ENCODE measurements at regions not wholly inside any gene's neighbourhood (a gene's known extent, or its start where the extent isn't known, plus 50 kb on each side); places are given as distances from the start of the nearest gene placed in this dataset.

DNA sequence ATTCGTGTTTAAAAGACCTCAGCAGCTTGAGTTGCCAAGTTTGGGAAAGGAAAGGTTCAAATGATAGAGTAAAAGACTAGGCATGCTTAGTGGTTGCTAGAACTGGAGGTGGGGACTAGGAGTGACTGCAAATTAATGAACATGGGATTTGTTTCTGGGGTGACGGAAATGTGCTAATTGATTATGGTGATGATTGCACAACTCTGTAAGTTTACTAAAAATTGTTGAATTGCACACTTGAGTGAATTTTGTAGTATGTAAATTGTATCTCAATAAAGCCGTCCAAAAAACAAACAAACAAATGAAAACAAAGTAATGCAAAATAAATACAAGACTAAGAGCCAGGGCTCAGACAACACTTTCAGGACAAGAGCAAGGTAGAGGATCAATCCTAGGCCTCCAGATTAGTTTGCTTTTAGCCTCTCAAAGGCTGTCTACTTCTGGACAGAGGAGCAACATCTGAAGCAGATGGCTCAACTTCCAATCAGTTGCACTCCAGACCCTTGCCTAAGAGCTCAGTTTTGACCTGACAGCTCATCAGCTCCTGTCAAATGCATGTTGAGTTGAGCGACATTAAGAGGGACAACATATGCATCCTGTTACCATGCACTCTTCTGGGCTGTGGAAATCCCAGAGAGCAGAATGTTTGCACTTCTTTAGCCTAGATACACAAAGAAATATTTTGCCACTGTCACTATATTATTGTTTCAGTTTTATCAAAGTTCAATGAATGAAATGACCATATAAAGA, 111.2 kb upstream of the ASIC2 start:
- no peak for DNase-seq (ENCODE audit: low spot score)

DNA sequence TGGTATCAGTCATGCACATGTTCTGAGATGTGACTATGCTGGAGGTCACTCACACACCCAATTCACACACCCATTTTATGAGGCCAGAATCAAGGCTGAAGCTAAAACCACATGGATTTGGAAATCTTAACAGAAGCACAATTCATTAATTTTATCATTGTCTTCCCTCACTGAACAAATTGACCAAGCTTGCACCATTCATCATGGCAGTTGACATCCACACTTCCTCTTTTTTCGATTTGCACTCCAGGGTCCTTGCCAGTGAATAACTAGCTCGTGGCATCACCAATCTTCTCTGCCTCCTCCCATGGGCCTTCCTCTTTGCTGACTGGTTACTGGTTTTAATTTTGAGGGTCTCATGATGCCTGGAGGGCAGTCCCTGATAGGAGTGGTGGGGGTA, 123.0 kb upstream of the ASIC2 start:
- DNase-seq (ENCODE audit: low spot score) = no peak

DNA sequence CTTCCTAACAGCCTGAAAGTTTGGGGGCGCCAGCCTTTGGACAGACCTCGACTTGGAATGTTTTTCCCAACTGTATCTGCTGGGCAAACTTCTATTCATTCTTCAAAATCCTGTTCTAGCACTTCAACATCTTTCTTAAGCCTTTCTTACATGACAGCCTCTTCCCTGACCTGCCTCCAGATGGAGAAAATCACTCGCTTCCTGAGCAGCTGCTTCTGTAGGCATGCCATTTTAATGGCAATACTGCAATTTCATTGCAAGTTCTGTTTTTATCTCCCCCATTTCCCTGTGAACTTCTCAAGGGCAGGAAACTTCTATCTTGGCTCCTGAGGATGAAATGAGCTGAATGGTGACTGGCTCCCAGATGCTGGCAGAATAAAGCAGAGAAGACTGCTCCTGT, 128.8 kb upstream of the ASIC2 start:
- DNase-seq (ENCODE audit: low spot score) = no peak

DNA sequence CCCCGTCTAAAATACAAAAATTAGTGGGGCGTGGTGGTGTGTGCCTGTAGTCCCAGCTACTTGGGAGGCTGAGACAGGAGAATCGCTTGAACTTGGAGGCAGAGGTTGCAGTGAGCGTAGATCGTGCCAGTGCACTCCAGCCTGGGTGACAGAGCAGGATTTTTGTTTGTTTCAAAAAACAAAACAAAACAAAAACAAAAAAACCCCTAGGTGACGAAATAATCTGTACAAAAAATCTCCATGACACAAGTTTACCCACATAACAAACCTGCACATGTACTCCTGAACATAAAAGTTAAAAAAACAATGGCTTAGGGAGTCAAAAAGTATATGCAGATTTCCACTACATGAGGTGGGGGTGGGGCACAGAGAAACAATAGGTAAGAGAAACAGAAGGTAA, 140.5 kb upstream of the ASIC2 start:
- DNase-seq (ENCODE audit: low spot score) = no peak

DNA sequence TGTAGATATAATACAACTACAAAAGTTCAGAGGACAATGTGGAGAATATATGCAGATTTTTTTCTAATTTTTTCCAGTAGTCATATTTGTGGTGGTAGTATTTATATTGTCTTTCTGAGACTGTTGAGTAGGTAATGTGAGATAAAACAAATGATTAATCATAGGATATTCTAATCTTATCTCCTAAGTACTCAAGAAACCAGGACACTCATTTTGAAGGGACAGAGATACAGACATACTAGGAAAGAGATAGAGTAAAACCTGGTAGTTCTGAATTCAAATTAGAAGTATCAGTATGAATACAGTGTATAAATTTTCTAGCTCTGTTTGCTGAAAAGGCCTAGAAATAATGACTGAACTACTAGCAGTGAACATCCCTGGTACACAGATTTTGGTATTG, 141.7 kb upstream of the ASIC2 start:
- no peak for DNase-seq (ENCODE audit: low spot score)

DNA sequence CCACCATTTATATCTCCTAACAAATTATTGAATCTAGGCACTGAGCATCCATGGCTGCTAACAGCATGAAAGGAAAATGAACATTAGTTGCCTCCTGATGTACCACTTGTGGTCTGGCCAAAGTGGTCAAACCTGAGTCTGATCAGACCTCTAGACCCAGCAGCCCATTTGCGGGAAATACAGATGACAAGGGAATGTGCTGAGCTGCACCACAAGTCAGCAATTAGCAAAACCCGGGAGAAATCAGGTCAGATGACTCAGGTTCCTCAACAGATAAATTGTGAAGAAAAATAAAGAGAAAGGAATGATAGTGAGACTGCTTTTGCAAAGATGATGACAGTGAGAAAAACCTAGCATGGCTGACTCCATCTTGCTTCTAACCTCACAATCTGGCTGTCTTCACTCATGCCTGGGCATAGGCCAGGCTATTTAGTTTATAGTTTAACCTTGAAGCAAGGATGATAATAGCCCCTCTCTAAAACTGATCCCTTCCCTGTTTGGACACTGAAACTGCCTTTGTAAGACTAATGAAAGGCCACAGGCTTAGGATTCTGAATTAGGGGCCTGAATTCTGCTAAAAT, 142.7 kb upstream of the ASIC2 start:
- DNase-seq (ENCODE audit: low spot score) = no peak

DNA sequence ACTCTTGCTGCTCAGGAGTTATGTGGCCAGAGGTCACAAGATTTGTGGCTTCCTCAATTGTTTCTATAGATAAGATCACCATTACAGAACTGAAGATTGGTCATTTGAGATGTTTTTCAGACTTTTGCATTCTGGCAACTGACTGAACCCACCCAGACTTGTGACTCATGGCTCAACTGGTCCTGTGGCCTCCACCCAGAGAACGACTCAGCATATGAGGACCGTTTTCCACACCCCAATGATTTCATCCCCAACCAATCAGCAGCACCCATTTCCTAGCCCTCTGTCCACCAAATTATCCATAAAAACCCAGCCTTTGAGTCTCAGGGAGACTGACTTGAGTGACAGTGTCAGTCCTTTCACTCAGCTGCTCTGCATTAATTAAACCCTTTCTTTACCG, 143.2 kb upstream of the ASIC2 start:
- no peak for DNase-seq (ENCODE audit: low spot score)

DNA sequence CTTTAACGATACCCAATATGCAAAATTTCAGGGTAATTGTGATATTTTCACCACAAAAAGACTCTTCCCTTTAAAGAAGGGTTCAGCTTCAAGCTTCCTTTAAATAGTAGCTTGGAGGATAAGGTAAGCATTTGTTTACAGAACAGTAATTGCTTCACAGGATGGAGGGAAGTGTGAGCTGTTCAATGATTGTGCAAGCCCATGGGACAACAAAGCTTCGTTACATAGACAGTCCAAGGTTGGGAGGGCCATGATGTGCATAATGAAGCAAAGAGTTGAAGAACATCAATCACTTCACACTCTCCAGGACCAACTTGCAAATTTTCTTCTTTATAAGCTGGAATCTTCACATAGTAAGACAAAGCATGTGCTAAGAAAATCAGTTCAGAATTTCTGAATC, 145.0 kb upstream of the ASIC2 start:
- no peak for DNase-seq (ENCODE audit: low spot score)

DNA sequence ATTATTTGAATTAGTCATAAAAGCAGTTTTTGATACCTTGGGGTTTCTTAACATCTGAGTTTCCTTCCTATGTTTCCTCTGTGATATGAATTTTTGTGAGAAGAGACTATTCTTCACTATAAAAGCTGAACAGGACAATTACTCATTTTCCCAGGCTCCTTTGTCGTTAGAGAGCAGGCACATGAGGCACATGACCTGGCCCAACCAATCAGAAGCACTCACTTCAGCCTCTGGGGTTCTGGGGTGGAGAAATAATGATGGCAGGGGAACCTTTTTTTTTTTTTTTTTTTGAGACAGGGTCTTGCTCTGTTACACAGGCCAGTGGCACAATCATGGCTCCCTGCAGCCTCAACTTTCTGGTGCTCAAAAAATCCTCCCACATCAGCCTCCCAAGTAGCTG, 145.5 kb upstream of the ASIC2 start:
- no peak for DNase-seq (ENCODE audit: low spot score)

DNA sequence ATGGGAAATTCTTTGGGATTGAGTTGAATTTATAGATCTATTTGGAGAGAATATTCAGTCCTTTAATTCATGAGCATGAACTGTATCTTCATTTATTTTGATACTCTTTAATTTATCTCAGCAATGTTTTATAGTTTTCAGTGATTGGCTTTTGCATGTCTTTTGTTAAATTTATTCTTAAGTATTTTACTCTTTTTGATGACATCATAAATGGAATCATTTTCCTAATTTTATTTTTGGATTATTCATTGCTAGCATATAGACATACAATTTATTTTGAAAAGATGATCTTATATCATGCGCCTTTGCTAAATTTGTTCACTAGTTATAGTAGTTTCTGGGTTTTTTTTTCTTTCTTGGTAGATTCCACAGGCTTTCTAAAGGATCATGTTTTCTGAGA, 149.2 kb upstream of the ASIC2 start:
- DNase-seq (ENCODE audit: low spot score) = no peak

DNA sequence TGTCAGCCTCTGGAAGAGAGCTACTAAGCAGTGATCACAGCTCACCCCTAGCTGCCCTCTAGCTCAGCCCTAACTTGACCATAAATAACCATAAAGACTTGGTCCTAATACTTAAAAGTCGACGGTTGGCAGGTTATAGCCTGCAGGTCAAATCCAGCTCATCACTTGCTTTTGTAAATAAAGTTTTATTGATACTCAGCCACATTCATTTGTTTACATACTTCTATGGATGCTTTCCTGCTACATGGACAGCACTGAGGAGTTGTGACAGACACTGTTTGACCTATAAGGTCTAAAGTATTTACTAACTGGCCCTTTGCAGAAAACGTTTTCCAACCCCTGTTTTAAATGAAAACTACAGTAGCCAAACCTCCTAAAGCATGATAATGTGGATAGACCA, 151.6 kb upstream of the ASIC2 start:
- no peak for DNase-seq (ENCODE audit: low spot score)

DNA sequence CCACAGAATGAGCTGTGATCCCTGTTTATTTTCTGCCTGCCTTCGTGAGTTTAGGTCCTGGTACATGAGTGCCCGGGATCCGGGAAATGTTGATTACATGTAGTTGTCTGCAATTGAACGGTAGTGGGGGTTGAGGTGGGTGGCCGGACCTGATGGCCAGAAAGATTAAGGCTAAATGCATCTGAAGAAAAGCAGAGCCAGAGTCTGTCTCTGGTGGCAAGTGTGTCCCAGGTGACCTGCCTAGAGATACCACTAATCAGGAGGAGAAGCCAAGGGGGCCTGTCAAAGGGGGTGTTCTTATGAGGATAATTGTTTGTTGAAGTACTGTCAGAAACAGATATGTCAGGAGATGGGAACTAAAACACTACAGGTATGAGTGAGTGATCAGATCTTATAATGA, 154.0 kb upstream of the ASIC2 start:
- DNase-seq (ENCODE audit: low spot score) = no peak

DNA sequence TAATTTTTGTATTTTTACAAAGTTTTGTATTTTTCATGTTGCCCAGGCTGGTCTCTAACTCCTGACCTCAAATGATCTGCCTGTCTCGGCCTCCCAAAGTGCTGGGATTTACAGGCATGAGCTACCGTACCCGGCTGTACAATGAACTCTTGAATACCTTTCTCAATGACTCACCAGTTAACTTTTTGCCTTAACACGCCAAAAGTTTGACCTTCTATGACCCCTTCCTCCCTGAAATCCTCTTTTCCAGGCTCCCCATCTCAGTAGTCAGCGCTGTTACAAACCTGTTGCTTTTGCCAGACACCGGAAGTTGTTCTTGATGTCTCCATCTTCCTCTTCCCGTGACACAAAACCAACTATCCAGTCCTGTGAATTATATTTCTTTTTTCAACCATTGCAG, 158.1 kb upstream of the ASIC2 start:
- no peak for DNase-seq (ENCODE audit: low spot score)

DNA sequence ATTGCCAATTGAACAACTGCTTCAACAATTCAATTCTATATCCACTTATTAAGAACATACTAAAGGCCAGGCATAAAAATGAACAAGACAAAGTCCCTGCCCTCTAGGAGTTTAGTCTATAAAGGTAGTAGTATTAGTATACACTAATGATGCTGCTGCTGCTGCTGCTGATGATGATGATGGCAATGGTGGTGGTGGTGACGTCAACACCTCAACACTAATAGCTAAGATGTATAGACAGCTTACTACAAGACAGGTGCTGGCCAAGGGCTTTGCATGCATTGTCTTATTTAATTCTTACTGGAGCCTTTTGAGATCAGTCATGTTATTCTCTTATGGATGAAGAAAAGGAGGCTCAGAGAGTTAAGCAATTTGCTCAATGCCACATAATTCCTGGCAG, 164.4 kb upstream of the ASIC2 start:
- DNase-seq (ENCODE audit: low spot score) = no peak

DNA sequence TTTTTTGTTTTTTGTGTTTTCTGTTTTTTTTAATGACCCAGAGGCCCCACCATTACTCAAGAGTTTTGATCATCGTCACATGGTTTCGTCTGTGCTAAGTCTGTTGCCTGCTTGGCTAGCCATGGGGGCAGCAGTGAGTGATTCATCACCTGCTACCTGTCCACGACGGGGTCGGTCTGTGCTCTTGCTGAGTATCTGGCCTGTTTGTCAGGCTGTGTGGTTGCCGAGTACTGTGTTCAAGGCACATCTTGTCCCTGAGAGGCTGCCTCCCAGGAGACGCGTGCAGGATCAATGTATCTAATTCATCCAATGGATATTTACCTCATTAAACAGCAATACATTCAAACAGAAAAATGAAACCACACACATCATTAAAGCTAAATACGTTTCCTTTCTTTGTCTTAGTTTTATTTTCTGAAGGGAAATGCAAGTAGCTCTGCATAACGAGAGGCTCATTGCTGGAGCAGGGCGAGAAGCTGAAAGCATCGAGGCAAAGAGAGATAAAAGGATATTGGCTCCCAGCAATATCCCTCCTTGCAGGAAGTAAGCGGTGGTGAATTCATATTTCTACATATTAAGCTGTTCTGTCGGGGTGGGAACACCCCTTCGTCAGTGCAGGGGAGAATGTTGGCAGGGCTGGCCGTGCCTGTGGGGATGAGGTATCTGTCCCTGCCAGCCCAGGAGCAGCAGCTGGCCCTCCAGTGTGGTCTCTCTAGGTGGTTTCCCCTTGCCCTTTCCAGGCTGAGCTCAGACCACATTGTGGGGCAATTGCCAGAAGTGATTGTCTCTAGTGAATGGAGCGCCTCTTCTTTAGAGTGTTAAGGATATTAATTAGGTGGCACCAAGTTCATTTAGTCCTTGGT, 166.2 kb upstream of the ASIC2 start:
- DNase-seq (ENCODE audit: low spot score) = no peak

DNA sequence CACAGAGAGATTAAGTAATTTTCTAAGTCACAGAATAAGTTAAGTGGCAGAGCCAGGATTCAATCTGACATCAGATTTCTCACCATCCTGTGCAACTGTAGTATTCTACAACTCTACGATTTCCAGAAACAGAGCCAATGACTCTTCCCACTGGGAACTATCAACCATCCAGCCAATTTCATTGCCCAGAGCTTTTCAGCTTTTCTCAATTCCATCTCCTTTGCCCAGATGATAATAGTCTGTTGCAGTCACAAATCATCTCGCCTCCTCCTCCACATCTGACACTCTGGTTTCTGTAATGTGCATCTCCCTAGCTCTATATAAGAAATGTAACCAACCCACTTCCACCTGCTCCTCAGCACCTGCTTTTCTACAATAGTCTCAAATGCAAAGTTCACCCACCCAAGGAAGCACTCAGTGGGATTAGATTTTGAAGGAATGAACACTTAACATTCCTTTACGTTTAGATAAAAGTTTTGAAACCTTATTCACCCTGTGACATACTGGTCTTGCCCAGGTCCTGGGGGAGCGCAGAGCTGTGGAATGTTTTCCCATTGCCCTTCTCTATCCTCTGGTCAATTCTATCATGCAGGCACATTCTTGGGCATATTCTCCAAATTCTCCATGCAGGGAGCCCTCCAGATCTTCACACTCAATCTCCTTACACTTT, 167.8 kb upstream of the ASIC2 start:
- DNase-seq (ENCODE audit: low spot score) = no peak

DNA sequence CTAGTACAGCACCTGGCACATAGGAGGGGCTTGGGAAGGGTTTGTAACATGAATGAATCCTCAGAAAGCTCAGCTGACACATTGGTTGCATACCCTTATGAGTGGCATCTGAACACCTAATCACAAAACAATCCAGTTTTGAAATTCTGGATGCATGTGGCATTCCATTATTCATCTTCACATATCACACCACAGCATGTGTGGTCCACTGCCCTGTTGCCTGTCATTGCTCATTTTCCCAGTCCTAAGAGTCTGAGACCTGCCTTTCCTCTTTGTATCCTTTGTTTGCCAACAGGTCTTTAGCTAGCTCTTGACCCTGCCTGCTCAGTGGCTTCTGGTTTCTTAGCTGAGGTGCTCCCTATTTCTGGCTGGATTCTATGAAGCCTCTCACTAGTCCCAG, 170.8 kb upstream of the ASIC2 start:
- no peak for DNase-seq (ENCODE audit: low spot score)

DNA sequence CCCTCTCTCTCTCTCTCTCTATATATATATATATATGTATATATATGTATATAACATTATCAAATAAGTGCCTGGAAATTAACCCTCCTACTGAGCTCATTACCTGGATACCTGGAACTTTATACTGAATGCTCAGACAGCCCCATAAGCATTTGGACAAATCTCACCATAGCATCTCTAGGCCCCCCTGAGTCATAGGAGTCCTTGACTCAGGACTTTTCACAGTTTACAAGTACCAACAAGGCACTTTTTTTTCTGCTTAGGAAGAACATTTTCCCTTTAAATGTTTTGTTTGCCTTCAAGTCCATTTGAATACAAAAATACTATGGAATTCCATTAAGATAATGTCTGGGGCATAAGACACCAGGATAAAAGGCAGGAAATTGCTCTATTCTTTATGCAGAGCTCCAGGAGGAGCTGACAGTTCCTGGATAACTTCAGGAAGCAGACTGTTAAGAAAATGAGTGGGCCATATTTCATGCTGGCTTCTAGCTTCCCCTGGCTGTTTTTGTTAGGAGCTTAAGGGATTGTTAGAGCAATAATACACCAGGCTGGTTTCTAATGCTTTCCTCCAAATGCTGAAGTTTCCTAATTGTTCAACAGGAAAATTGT, 171.7 kb upstream of the ASIC2 start:
- no peak for DNase-seq (ENCODE audit: low spot score)

DNA sequence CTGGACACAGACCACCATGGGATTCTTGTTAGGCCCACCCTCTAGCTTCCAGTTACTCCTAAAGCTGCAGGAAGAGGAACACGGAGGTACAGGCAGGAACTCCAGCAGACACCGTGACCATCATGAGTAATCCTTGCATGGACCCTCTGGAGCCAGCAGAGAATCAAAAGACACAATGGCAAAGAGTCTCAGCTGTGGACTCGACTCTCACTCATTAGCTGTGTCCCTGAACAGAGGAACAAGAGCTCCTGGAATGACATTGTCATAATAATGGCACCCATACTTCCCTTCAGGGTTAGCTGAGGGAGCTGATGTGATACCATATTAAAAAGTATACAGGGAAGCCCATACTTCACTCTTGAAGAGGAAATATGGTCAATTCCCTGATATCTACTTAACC, 176.3 kb upstream of the ASIC2 start:
- DNase-seq (ENCODE audit: low spot score) = no peak

DNA sequence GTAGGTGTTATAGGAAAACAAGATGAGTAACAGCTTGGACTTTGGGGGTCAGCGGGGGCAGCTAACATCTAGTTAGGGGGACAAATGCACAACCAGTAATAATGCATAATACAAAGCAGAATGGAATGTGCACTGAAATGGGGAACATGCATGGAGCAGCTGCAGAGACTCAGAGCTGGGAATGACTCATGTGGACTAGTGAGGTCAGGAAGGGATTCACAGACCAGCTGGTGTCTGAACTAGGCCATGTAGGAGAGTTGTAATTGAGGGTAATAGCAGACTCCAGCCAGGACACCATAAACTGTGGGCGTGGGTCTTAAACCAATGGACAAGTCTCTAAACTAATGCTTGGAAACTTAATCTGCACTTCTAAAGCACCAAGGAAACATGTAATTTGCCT, 176.8 kb upstream of the ASIC2 start:
- no peak for DNase-seq (ENCODE audit: low spot score)

DNA sequence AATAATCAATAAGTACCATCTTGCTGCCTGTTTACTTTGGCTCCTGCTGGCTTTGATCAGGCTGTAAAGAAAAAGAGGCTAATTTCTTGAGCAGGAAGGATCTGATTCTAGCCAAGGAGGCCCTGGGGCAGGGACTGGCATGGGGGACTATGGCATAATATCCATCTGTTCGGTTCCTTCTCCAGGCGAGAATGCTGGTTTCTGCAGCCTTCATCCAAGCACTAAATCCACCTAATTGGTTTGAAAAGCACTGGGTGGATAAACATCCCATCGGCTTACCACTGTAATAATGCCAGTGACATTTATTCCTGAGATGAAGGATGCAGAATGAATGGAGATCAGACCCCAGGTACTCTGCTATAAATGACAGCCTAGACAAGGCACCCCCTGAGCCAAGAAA, 180.0 kb upstream of the ASIC2 start:
- DNase-seq (ENCODE audit: low spot score) = no peak

DNA sequence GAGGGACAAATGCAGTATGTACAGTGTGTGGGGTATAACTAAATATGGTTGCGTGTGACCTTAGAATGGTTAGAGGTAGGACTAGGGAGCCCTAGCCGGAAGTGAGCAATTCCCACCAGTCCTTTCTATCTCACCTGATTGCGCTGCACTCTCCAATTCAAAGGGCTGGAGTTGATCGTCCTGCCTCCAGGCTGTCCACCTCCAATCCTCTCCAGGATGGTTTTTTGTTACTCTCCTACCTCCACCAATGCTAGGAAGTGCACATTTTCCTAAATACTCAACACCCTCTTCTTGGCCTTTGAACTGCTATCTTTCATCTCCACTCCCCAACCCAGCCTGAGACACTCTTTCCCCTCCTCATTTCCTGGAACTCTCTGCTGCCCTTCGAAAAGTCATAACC, 181.7 kb upstream of the ASIC2 start:
- no peak for DNase-seq (ENCODE audit: low spot score)

Measured in COLO829 (cell line).